ENCODE measurements at regions not wholly inside any gene's neighbourhood (a gene's known extent, or its start where the extent isn't known, plus 50 kb on each side); places are given as distances from the start of the nearest gene placed in this dataset.

GRCh38 chr2:219897456-219897855 is 270.0 kb downstream of the SLC4A3 start:
- DNase-seq (ENCODE audit: low read depth, low spot score), result no peak

- DNase-seq (ENCODE audit: low read depth, low spot score), result no peak
Measured at GRCh38 chr2:219901155-219901554, 273.7 kb downstream of the SLC4A3 start.

- DNase-seq (ENCODE audit: low read depth, low spot score), result no peak
Measured at GRCh38 chr2:219902891-219903552, 275.6 kb downstream of the SLC4A3 start.

- no peak for DNase-seq (ENCODE audit: low read depth, low spot score)
Measured at GRCh38 chr2:219905640-219906039, 278.2 kb downstream of the SLC4A3 start.

- DNase-seq (ENCODE audit: low read depth, low spot score), result no peak
Measured at GRCh38 chr2:219906114-219907010, 278.9 kb downstream of the SLC4A3 start.

GRCh38 chr2:219907011-219907365 is 279.6 kb downstream of the SLC4A3 start:
- no peak for DNase-seq (ENCODE audit: low read depth, low spot score)

- no peak for DNase-seq (ENCODE audit: low read depth, low spot score)
Measured at GRCh38 chr2:219908538-219908937, 281.1 kb downstream of the SLC4A3 start.

GRCh38 chr2:219911541-219911940 is 284.1 kb downstream of the SLC4A3 start:
- DNase-seq (ENCODE audit: low read depth, low spot score), result no peak

- DNase-seq (ENCODE audit: low read depth, low spot score), result no peak
Measured at GRCh38 chr2:219912491-219912921, 285.1 kb downstream of the SLC4A3 start.

GRCh38 chr2:219914577-219914976 is 287.1 kb downstream of the SLC4A3 start:
- no peak for DNase-seq (ENCODE audit: low read depth, low spot score)

- DNase-seq (ENCODE audit: low read depth, low spot score), result no peak
Measured at GRCh38 chr2:219916281-219916680, 288.9 kb downstream of the SLC4A3 start.

- DNase-seq (ENCODE audit: low read depth, low spot score), result no peak
Measured at GRCh38 chr2:219916726-219917440, 289.5 kb downstream of the SLC4A3 start.

- DNase-seq (ENCODE audit: low read depth, low spot score), result no peak
Measured at GRCh38 chr2:219918254-219918653, 290.8 kb downstream of the SLC4A3 start.

GRCh38 chr2:219918944-219919343 is 291.5 kb downstream of the SLC4A3 start:
- no peak for DNase-seq (ENCODE audit: low read depth, low spot score)

- no peak for DNase-seq (ENCODE audit: low read depth, low spot score)
Measured at GRCh38 chr2:219919506-219919905, 292.1 kb downstream of the SLC4A3 start.

- DNase-seq (ENCODE audit: low read depth, low spot score), result no peak
Measured at GRCh38 chr2:219929835-219930234, 302.4 kb downstream of the SLC4A3 start.

- no peak for DNase-seq (ENCODE audit: low read depth, low spot score)
Measured at GRCh38 chr2:219939647-219940046, 312.2 kb downstream of the SLC4A3 start.

GRCh38 chr2:219944866-219945265 is 317.4 kb downstream of the SLC4A3 start:
- no peak for DNase-seq (ENCODE audit: low read depth, low spot score)

- DNase-seq (ENCODE audit: low read depth, low spot score), result no peak
Measured at GRCh38 chr2:219946021-219946420, 318.6 kb downstream of the SLC4A3 start.

GRCh38 chr2:219946529-219946928 is 319.1 kb downstream of the SLC4A3 start:
- no peak for DNase-seq (ENCODE audit: low read depth, low spot score)

- no peak for DNase-seq (ENCODE audit: low read depth, low spot score)
Measured at GRCh38 chr2:219947575-219947974, 320.1 kb downstream of the SLC4A3 start.

- no peak for DNase-seq (ENCODE audit: low read depth, low spot score)
Measured at GRCh38 chr2:219949053-219949452, 321.6 kb downstream of the SLC4A3 start.
